ENCODE measurements at regions not wholly inside any gene's neighbourhood (a gene's known extent, or its start where the extent isn't known, plus 50 kb on each side); places are given as distances from the start of the nearest gene placed in this dataset.

GRCh38 chr11:37322333-37323194 lies 724.5 kb upstream of the RAG2 start:
- no peak overlapping the region for H2BK12ac ChIP-seq (ENCODE audit: insufficient read length, low read depth, low read length)
- Mint-ChIP-seq H3K27me3 (ENCODE audit: low read depth) (no peaks in the 10 kb centered on the region), H3K4me3 (no peak overlapping the region), H3K4me1 (no peaks in the 10 kb centered on the region), H3K27ac (no peak overlapping the region), H3K9me3 (no peaks in the 10 kb centered on the region), H3K36me3 (ENCODE audit: insufficient read depth in 1 of 3, low read depth in 3 of 3) (no peaks in the 10 kb centered on the region)
- no peak overlapping the region for H2AFZ ChIP-seq (ENCODE audit: low read length)
- H3K23ac ChIP-seq (ENCODE audit: insufficient read length, low read depth, low read length), result no peak overlapping the region
- WGBS (ENCODE audit: extremely low coverage, insufficient read length, low lambda C conversion rate), result no CpG with 5 or more reads among the region's 8 CpGs
- no peak overlapping the region for H4K91ac ChIP-seq (ENCODE audit: insufficient read length, low read depth, low read length)
- H3K27me3 ChIP-seq (ENCODE audit: insufficient read depth, low read length), result no peaks in the 10 kb centered on the region
- no peak overlapping the region for H3K9ac ChIP-seq (ENCODE audit: extremely low read depth, insufficient read length, low read length)
- no peak overlapping the region for H4K8ac ChIP-seq (replicated peaks; ENCODE audit: insufficient read length, low read depth, low read length)
- TF ChIP-seq, protein P1, sequence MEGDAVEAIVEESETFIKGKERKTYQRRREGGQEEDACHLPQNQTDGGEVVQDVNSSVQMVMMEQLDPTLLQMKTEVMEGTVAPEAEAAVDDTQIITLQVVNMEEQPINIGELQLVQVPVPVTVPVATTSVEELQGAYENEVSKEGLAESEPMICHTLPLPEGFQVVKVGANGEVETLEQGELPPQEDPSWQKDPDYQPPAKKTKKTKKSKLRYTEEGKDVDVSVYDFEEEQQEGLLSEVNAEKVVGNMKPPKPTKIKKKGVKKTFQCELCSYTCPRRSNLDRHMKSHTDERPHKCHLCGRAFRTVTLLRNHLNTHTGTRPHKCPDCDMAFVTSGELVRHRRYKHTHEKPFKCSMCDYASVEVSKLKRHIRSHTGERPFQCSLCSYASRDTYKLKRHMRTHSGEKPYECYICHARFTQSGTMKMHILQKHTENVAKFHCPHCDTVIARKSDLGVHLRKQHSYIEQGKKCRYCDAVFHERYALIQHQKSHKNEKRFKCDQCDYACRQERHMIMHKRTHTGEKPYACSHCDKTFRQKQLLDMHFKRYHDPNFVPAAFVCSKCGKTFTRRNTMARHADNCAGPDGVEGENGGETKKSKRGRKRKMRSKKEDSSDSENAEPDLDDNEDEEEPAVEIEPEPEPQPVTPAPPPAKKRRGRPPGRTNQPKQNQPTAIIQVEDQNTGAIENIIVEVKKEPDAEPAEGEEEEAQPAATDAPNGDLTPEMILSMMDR (conservative IDR thresholded peaks at IDR 0.05), result no peak
- H3K14ac ChIP-seq (ENCODE audit: insufficient read depth, low read length), result no peak overlapping the region
- H3K4me1 ChIP-seq (ENCODE audit: insufficient read depth, low read length), result no peaks in the 10 kb centered on the region
- no peak overlapping the region for H2BK120ac ChIP-seq (ENCODE audit: low read depth, low read length, poor library complexity, severe bottlenecking)
- H3K23me2 ChIP-seq (ENCODE audit: insufficient read length, low read depth, low read length, poor library complexity, severe bottlenecking), result no peaks in the 10 kb centered on the region
- no peaks in the 10 kb centered on the region for H3K9me3 ChIP-seq (ENCODE audit: control insufficient read depth, low read depth, low read length)
- H2AK5ac ChIP-seq (ENCODE audit: insufficient read length, low read length), result no peak overlapping the region
- H3K18ac ChIP-seq (ENCODE audit: insufficient read length, low read depth, low read length), result no peak overlapping the region
- no peak overlapping the region for H2BK5ac ChIP-seq (ENCODE audit: insufficient read length, low read length)
- H3K79me1 ChIP-seq (ENCODE audit: insufficient read depth, low read depth, low read length, poor library complexity, severe bottlenecking), result no peaks in the 10 kb centered on the region
- H2BK20ac ChIP-seq (ENCODE audit: low read depth, low read length, poor library complexity, severe bottlenecking), result no peak overlapping the region
- H2BK15ac ChIP-seq (ENCODE audit: low read depth, low read length), result no peak overlapping the region
- no peak overlapping the region for H3K27ac ChIP-seq (ENCODE audit: insufficient read length, low read depth, low read length)
- H3T11ph ChIP-seq (ENCODE audit: low read length), result no peak overlapping the region
- H4K5ac ChIP-seq (ENCODE audit: insufficient read length, low read depth, low read length), result no peak overlapping the region
- H4K20me1 ChIP-seq (ENCODE audit: control insufficient read depth, insufficient read depth, insufficient read length), result no peaks in the 10 kb centered on the region
- H3K79me2 ChIP-seq (ENCODE audit: insufficient read depth, low read length), result no peaks in the 10 kb centered on the region
- no peak overlapping the region for H3K4ac ChIP-seq (ENCODE audit: low read depth, low read length)
- no peak overlapping the region for H3K56ac ChIP-seq (ENCODE audit: insufficient read length, low read depth, low read length)
- DNase-seq, result no peak
- no peak overlapping the region for H3K4me2 ChIP-seq (ENCODE audit: insufficient read depth, insufficient read length, low read length)
